ENCODE measurements at regions not wholly inside any gene's neighbourhood (a gene's known extent, or its start where the extent isn't known, plus 50 kb on each side); places are given as distances from the start of the nearest gene placed in this dataset.

GRCh38 chr10:57972783-57973182 lies 294.9 kb downstream of the IPMK start:
- intact Hi-C loops (cut with DNase I), result no loop called here
- no peak for DNase-seq (ENCODE audit: low spot score)

GRCh38 chr10:57968328-57969016 lies 299.2 kb downstream of the IPMK start:
- DNase-seq (ENCODE audit: low spot score), result no peak
- intact Hi-C loops (cut with DNase I), result no loop called here

- no peak for DNase-seq (ENCODE audit: low spot score)
- intact Hi-C loops (cut with DNase I), result no loop called here
These were observed 303.3 kb downstream of the IPMK start for GRCh38 chr10:57964351-57964750.

GRCh38 chr10:57963546-57963945 lies 304.1 kb downstream of the IPMK start:
- intact Hi-C loops (cut with DNase I), result no loop called here
- DNase-seq (ENCODE audit: low spot score), result no peak

- DNase-seq (ENCODE audit: low spot score), result no peak
- intact Hi-C loops (cut with DNase I), result no loop called here
These were observed 304.9 kb downstream of the IPMK start for GRCh38 chr10:57962839-57963238.

DNA sequence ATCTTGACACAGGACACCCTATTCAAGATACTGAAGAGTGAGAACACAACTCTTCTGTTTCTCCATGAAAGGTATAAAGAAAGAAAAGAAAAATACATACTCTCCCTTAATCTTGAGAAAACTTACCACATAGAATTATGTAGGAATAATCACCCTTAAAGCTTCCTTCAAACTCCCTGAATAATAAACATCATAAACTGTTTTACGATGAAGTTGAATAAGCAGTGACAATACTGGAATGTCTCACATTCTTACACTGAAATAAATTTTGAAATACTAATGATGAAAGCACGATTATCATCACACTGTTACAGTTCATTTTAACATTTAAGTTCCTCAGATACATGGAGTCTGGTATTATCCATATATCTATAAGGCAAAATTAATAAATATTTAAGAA lies 306.2 kb downstream of the IPMK start:
- intact Hi-C loops (cut with DNase I), result no loop called here

GRCh38 chr10:57960406-57960805 lies 307.3 kb downstream of the IPMK start:
- intact Hi-C loops (cut with DNase I), result no loop called here
- DNase-seq (ENCODE audit: low spot score), result no peak

More for the DNA sequence above, 306.2 kb downstream of the IPMK start:
- no peak for DNase-seq (ENCODE audit: low spot score)

GRCh38 chr10:57959318-57960006 lies 308.2 kb downstream of the IPMK start:
- intact Hi-C loops (cut with DNase I), result no loop called here
- no peak for DNase-seq (ENCODE audit: low spot score)

GRCh38 chr10:57955076-57955475 lies 312.6 kb downstream of the IPMK start:
- DNase-seq (ENCODE audit: low spot score), result no peak
- intact Hi-C loops (cut with DNase I), result no loop called here

GRCh38 chr10:57952741-57953140 lies 315.0 kb downstream of the IPMK start:
- intact Hi-C loops (cut with DNase I), result no loop called here
- no peak for DNase-seq (ENCODE audit: low spot score)

- no peak for DNase-seq (ENCODE audit: low spot score)
- intact Hi-C loops (cut with DNase I), result no loop called here
These were observed 317.2 kb downstream of the IPMK start for GRCh38 chr10:57950442-57950974.

- intact Hi-C loops (cut with DNase I), result no loop called here
- no peak for DNase-seq (ENCODE audit: low spot score)
These were observed 318.9 kb downstream of the IPMK start for GRCh38 chr10:57948796-57949195.

GRCh38 chr10:57946833-57947232 lies 320.9 kb downstream of the IPMK start:
- intact Hi-C loops (cut with DNase I), result no loop called here

GRCh38 chr10:57943701-57944100 lies 324.0 kb downstream of the IPMK start:
- intact Hi-C loops (cut with DNase I), result no loop called here
- no peak for DNase-seq (ENCODE audit: low spot score)

More at GRCh38 chr10:57946833-57947232, 320.9 kb downstream of the IPMK start:
- no peak for DNase-seq (ENCODE audit: low spot score)

GRCh38 chr10:57925045-57925444 lies 342.6 kb downstream of the IPMK start:
- no peak for DNase-seq (ENCODE audit: low spot score)
- intact Hi-C loops (cut with DNase I), result no loop called here

GRCh38 chr10:57921140-57921539 lies 346.6 kb downstream of the IPMK start:
- intact Hi-C loops (cut with DNase I), result no loop called here
- DNase-seq (ENCODE audit: low spot score), result no peak

DNA sequence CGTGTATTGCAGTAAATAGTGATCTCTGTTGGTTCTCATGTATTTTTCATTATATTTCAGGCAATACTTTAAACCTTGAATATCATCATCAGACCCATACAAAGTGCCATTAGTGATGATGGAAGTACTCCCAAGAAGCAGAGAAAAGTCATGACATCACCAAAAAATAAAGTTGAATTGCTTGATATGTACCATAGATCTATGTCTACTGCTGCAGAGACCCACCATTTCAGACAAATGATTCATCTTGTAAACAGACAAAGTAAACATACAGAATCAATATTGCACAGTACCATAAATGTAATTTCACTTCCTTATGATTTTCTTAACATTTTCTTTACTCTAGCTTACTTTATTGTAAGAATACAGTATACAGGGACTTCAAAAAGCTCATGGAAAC lies 347.8 kb downstream of the IPMK start:
- DNase-seq (ENCODE audit: low spot score), result no peak
- intact Hi-C loops (cut with DNase I), result no loop called here

GRCh38 chr10:57917019-57917418 lies 350.7 kb downstream of the IPMK start:
- DNase-seq (ENCODE audit: low spot score), result no peak
- intact Hi-C loops (cut with DNase I), result no loop called here

DNA sequence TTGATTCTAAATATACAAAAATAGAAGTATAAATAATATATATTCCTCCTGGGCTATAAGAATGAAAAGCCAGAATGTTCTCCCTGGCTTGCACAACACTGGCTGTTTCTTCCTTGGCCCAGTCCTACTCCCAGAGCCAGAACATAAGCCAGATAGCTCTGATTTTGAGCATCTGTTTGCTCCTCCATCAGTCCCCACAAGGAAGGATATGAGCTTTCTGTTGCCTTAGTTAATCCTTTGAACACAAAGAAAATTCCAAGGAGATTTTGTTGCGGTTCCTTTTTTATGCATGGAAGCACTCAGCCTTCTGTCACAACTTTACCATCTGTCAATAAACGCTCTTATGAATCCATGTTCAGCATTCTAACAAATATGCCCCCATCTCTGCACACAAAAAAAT lies 361.8 kb downstream of the IPMK start:
- DNase-seq (ENCODE audit: low spot score), result no peak
- intact Hi-C loops (cut with DNase I), result no loop called here

- intact Hi-C loops (cut with DNase I), result no loop called here
- no peak for DNase-seq (ENCODE audit: low spot score)
These were observed 362.7 kb downstream of the IPMK start for GRCh38 chr10:57905010-57905409.

DNA sequence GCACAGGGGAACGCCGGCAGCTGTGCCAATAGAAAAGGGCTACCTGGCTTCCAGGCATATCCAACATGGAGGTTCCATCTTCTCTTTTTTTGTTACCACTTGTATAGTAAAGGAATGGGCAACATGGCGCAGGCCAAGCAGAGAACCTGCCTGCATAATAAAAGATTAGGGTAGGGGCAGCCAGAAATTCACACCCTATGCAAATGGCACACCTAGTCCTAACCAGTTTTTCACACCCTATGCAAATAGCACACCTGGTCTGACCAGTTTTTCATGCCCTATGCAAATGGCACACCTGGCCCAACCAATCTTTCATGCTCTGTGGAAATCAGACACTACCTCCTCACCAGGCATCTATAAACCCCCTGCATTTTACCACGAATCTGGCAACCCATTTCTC lies 369.5 kb downstream of the IPMK start:
- no peak for DNase-seq (ENCODE audit: low spot score)
- intact Hi-C loops (cut with DNase I), result no loop called here
